GM10266 (cell line): ENCODE measurements at regions not wholly inside any gene's neighbourhood (a gene's known extent, or its start where the extent isn't known, plus 50 kb on each side); places are given as distances from the start of the nearest gene placed in this dataset.
"Not testable (repeated sequence)": the region's sequence is repeated elsewhere in the genome, so short reads cannot be mapped to it uniquely, and the experiment has no call there.

Experiments
- DNase-seq: peaks from one replicate; pipeline ENCODE4 v3.0.0; 2012; ENCODE audit errors: extremely low spot score
- CTCF ChIP-seq: IDR thresholded peaks from 2 replicates; pipeline ENCODE4 v1.5.1; 2012; ENCODE audit warnings: mild to moderate bottlenecking, low read depth; ENCODE audit not compliant: control insufficient read depth, insufficient read depth; ENCODE audit errors: missing control alignments

DNA sequence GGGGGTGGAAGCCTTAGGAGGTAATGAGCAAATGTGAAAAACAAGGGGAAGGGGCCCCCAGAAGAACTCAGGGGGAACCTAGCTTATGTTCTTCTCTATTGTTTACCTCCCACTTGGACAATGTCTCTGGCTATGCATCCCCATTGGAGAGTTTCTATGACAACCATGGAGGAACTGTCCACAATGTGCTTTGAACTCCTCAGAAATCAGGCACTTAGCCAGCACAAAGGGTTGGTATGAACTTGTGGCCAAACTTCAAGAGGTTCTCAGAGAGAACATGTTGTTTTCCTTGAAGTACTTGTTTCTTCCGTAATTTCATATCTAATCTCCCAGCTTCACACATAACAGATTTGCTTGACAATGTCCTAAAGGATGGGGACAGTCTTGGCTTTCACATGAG, 202.8 kb upstream of the PELI2 start:
- DNase-seq, result no peak
- no peak for TF ChIP-seq CTCF

DNA sequence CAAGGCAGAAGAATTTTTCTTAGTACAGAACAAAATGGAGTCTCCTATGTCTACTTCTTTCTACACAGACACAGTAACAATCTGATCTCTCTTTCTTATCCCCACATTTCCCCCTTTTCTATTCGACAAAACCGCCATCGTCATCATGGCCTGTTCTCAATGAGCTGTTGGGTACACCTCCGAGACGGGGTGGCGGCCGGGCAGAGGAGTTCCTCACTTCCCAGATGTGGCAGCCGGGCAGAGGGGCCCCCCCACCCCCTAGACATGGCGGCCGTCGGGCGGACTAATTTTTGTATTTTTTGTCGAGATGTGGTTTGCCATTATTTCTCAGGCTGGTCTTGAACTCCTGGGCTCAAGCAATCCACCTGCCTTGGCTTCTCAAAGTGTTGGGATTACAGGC, 198.4 kb upstream of the PELI2 start:
- not testable (repeated sequence) for DNase-seq

DNA sequence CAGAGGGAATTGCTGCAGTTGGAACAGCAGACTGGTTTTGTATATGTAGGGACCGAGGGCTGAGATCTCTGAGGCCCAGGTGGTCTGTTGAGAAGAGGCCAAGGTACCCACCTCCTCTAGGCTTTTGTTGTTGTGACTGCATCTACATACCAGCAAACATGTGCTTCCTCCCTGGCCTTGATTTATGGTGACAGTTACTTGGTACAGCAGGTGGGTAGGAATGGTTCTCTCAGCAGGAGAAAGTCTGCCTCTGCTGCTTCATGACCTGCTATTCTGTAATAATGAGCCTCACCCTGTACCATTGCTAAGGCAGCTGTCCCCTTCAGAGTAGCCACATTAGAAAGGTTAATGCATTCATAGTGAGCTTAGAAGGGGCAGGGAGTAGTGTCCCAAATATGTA, 196.7 kb upstream of the PELI2 start:
- DNase-seq, result no peak
- TF ChIP-seq CTCF, result no peak

- TF ChIP-seq CTCF, result no peak
- DNase-seq, result no peak
These were observed 192.2 kb upstream of the PELI2 start for GRCh38 chr14:55926007-55926406.

- TF ChIP-seq CTCF, result no peak
These were observed 191.2 kb upstream of the PELI2 start for GRCh38 chr14:55927028-55927427.

GRCh38 chr14:55928276-55928675, 189.9 kb upstream of the PELI2 start:
- DNase-seq, result no peak
- TF ChIP-seq CTCF, result no peak

More at GRCh38 chr14:55927028-55927427, 191.2 kb upstream of the PELI2 start:
- DNase-seq, result no peak

DNA sequence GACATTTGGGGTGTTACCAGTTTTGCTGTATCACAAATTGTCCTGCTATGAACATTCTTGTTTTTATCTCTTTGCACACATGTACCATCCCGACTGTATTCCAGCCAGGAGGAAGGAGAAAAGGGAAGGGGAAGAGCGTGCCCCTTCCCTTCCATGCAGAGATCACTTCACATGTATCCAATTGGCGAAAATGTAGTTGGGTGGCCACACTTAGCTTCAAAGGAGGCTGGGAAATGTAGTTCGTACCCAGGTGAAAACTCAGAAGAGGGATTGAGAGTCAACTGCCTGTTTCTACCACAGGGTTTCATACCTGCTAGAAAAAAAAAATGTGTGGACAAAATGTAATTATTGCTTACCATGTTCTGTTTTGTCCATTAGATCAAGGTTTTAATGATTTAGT, 189.1 kb upstream of the PELI2 start:
- no peak for DNase-seq
- TF ChIP-seq CTCF, result no peak

DNA sequence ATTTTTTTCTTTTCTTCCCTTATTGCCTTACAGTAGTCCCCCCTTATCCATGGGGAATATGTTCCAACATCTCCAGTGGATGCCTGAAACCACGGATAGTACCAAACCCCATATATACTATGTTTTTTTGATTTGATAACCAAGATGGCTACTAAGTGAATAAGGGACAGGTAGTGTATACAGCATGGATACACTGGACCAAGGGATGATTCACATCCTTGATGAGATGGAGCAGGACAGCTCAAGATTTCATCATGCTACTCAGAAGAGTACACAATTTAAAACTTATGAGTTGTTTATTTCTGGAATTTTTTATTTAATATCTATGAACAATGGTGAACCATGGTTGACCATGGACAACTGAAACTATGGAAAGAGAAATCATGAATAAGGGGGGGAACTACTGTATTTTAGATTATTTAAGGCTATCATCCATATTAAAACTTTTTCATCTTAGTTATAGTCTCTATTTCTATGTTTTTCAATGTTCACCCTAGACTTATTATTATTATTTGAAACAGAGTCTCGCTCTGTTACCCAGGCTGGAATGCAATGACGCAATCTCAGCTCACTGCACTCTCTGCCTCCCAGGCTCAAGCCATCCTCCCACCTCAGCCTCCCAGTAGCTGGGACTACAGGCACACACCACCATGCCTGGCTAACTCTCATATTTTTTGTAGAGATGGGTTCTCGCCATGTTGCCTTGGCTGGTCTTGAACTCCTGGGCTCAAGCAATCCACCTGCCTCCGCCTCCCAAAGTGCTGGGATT, 188.0 kb upstream of the PELI2 start:
- no peak for TF ChIP-seq CTCF
- DNase-seq, result no peak
